ENCODE measurements at regions not wholly inside any gene's neighbourhood (a gene's known extent, or its start where the extent isn't known, plus 50 kb on each side); places are given as distances from the start of the nearest gene placed in this dataset.
"Not testable (repeated sequence)": the region's sequence is repeated elsewhere in the genome, so short reads cannot be mapped to it uniquely, and the experiment has no call there.

- no peak for DNase-seq
Measured at GRCh38 chr10:60613434-60613833, 164.8 kb upstream of the CDK1 start.

GRCh38 chr10:60611291-60611747 is 167.0 kb upstream of the CDK1 start:
- DNase-seq = no peak

- DNase-seq = no peak
Measured at GRCh38 chr10:60607372-60607771, 170.9 kb upstream of the CDK1 start.

- no peak for DNase-seq
Measured at GRCh38 chr10:60606343-60607080, 171.8 kb upstream of the CDK1 start.

GRCh38 chr10:60605476-60605875 is 172.8 kb upstream of the CDK1 start:
- DNase-seq = no peak

- DNase-seq = no peak
Measured at GRCh38 chr10:60604342-60604741, 173.9 kb upstream of the CDK1 start.

GRCh38 chr10:60597513-60597912 is 180.8 kb upstream of the CDK1 start:
- no peak for DNase-seq

GRCh38 chr10:60595852-60596251 is 182.4 kb upstream of the CDK1 start:
- DNase-seq = no peak

GRCh38 chr10:60594476-60595051 is 183.7 kb upstream of the CDK1 start:
- no peak for DNase-seq

- DNase-seq = no peak
Measured at GRCh38 chr10:60591119-60591518, 187.2 kb upstream of the CDK1 start.

- DNase-seq = no peak
Measured at GRCh38 chr10:60589376-60589775, 188.9 kb upstream of the CDK1 start.

GRCh38 chr10:60581782-60582181 is 192.1 kb upstream of the ANK3 start:
- DNase-seq = not testable (repeated sequence)

- no peak for DNase-seq
Measured at GRCh38 chr10:60578217-60578616, 188.5 kb upstream of the ANK3 start.

- DNase-seq = no peak
Measured at GRCh38 chr10:60576130-60577069, 186.7 kb upstream of the ANK3 start.

GRCh38 chr10:60575105-60575504 is 185.4 kb upstream of the ANK3 start:
- no peak for DNase-seq

GRCh38 chr10:60574388-60574787 is 184.7 kb upstream of the ANK3 start:
- DNase-seq = no peak

- DNase-seq = no peak
Measured at GRCh38 chr10:60573336-60573735, 183.7 kb upstream of the ANK3 start.

GRCh38 chr10:60572511-60573194 is 183.0 kb upstream of the ANK3 start:
- DNase-seq = no peak

GRCh38 chr10:60570896-60571295 is 181.2 kb upstream of the ANK3 start:
- no peak for DNase-seq

GRCh38 chr10:60570272-60570865 is 180.7 kb upstream of the ANK3 start:
- no peak for DNase-seq

GRCh38 chr10:60569681-60570080 is 180.0 kb upstream of the ANK3 start:
- no peak for DNase-seq

- no peak for DNase-seq
Measured at GRCh38 chr10:60566096-60566495, 176.4 kb upstream of the ANK3 start.

- no peak for DNase-seq
Measured at GRCh38 chr10:60565492-60565891, 175.8 kb upstream of the ANK3 start.
